D721Med (cell line): ENCODE measurements at regions not wholly inside any gene's neighbourhood (a gene's known extent, or its start where the extent isn't known, plus 50 kb on each side); places are given as distances from the start of the nearest gene placed in this dataset.

ENCODE experiments used
- DNase-seq: peaks from one replicate; pipeline ENCODE4 v3.0.0; 2011; ENCODE audit warnings: low spot score; ENCODE audit not compliant: insufficient read length
- FAIRE-seq: peaks from 2 replicates; lab custom pipeline; 2011; peaks lifted over from hg19 to GRCh38; lab: Jason Lieb, UNC
- TF ChIP-seq, protein P1 (sequence below): IDR thresholded peaks from 2 replicates; pipeline ENCODE4 v1.5.1; 2012; ENCODE audit warnings: mild to moderate bottlenecking, control low read depth; ENCODE audit not compliant: insufficient read depth; ENCODE audit errors: missing control alignments

DNA sequence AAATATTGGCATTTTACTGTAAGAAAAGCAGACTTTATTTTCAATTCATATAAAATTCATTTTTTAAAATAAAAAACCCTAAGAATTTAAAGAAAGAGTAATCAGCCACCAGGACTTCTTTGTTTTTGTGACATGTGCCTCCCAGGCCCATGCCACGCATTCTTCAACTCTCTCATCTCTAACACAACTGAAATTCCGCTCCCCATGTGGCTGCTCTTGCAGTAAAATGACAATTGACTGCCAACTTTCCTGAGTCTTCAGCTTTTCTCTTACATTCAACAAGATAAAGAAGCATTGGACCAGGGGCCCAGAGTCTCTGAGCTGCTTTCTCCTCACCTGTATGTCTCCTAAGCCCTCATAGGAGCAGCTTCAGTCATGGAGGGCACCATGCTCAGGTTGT is 372.1 kb downstream of the UQCRFS1 start:
- TF ChIP-seq, protein P1, sequence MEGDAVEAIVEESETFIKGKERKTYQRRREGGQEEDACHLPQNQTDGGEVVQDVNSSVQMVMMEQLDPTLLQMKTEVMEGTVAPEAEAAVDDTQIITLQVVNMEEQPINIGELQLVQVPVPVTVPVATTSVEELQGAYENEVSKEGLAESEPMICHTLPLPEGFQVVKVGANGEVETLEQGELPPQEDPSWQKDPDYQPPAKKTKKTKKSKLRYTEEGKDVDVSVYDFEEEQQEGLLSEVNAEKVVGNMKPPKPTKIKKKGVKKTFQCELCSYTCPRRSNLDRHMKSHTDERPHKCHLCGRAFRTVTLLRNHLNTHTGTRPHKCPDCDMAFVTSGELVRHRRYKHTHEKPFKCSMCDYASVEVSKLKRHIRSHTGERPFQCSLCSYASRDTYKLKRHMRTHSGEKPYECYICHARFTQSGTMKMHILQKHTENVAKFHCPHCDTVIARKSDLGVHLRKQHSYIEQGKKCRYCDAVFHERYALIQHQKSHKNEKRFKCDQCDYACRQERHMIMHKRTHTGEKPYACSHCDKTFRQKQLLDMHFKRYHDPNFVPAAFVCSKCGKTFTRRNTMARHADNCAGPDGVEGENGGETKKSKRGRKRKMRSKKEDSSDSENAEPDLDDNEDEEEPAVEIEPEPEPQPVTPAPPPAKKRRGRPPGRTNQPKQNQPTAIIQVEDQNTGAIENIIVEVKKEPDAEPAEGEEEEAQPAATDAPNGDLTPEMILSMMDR: no peak
- DNase-seq (no peak), FAIRE-seq (no peak)

DNA sequence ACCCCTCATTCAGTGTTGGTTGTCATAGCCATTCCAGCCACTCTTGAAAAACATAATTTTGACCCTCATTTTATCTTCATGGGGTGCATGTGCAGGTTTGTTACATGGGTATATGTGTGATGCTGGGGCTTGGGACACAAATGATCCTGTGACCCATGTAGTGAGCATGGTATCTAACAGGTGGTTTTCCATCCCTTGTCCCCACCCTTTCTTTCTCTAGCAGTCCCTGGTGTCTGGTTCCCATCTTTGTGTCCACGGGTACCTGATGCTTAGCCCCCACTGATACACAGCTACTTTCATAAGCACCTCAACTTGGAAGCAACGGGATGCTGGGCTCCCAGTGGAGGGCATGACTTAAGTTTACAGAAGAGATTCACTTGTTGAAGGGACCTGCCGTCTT is 373.5 kb downstream of the UQCRFS1 start:
- DNase-seq (no peak), FAIRE-seq (no peak)
- TF ChIP-seq, protein P1: no peak

DNA sequence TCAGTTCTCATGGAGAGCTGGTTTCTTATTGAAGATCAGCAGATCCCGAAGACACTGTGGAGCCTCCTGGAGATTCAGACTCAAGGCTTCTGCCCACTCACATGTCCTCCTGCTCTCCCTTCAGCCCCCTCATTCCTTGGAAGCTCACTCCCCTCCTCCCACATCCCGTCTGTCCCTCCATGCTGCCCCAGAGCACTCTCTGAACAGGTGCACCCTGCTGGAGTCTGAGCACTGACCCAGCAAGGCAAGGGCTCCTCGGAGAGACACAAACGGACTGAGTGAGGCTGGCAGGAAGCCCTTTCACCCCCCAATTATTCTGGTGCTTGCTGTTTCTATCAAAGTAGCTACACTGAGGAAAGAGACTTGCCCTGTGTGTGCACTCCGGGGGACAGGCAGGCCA is 374.0 kb downstream of the UQCRFS1 start:
- DNase-seq (no peak), FAIRE-seq (no peak)
- TF ChIP-seq, protein P1: no peak

DNA sequence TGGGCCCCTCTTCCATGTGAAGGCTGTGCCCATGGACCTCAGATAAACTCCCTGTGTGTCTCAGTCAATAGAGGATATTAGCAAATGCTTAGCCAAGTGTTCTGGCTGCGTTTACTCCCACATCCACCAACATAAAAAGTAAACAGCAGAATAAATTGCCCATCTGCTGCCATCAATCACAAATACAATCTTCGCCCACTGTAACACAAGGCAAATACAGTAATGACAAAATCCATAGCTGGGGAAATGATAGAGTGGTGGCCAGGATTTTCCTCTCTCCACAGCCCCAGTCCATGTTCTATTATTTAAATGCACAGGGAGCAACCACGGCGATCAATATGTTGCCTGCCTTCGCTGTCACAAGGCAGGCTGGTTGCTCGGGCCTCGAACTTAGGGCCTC is 376.5 kb downstream of the UQCRFS1 start:
- TF ChIP-seq, protein P1: no peak
- FAIRE-seq: no peak
- no peak for DNase-seq

DNA sequence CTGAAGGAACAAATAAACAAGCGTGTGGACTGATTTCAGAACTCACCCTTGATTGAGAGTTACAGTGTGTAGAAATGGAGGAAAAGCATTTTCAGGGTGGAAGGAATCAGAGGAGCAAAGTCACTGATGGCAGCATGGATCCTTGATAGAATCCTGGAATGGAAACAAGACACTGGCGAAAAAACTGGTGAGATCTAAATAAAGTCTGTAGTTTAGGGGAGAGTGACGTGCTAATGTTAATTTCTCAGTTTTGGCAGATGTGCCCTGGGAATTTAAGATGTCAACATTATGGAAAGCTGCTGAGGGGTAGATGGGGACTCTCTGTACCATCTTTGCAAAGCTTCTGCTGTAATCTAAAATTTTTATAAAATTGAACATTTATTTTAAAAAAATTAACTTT is 378.0 kb downstream of the UQCRFS1 start:
- DNase-seq: no peak
- TF ChIP-seq, protein P1: no peak
- no peak for FAIRE-seq

DNA sequence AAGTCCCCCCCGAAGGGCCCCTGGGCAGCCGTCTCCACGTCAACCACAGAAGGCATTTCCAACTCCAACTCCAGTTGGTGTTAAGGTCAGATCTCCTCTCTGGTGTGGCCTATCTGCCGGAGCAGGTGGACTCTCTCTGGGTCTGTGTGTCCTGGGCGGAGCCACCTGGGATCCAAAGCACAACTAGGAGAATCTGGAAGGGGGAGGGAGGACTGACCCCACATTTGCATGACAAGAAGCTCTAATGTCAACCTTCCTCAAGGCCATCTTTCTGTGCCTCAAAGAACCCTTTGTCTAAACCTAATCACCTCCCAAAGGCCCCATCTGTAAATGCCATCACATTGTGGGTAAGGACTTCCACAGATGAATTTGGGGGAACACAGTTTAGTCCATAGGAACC is 381.5 kb downstream of the UQCRFS1 start:
- TF ChIP-seq, protein P1: no peak
- DNase-seq (no peak), FAIRE-seq (no peak)

DNA sequence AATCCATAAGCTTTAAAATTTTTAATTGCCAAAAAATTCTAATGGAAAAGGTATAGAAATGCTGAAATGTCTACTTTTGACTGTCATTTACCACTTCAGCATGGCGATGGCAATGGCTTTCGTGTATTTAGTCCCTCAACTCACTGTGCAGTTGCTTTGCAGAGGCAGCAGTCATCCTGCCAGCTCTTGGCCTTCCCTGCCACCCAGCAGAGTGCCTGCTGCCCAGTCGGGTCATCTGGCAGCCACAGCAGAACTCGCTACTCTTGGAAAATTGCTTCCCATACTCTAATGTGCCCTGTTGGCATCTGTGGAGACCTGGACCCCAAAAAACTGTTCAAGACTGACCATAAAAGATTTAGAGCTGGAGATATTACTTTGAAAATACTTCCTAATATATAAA is 383.2 kb downstream of the UQCRFS1 start:
- TF ChIP-seq, protein P1: no peak

More for the DNA sequence above, 383.2 kb downstream of the UQCRFS1 start:
- no peak for DNase-seq
- FAIRE-seq: no peak
